NCI-H2107 treated with DMSO at 0.1 percent for 48 hours (cell line): ENCODE measurements at regions not wholly inside any gene's neighbourhood (a gene's known extent, or its start where the extent isn't known, plus 50 kb on each side); places are given as distances from the start of the nearest gene placed in this dataset.
"Not testable (repeated sequence)": the region's sequence is repeated elsewhere in the genome, so short reads cannot be mapped to it uniquely, and the experiment has no call there.

Experiments
- DNase-seq: peaks from one replicate; lab custom pipeline; 2025; ENCODE audit not compliant: unreplicated experiment; lab: John Stamatoyannopoulos, UW

- no peak for DNase-seq
These were observed 231.3 kb upstream of the SHH start for GRCh38 chr7:156043416-156044178.

- DNase-seq: no peak
These were observed 229.1 kb upstream of the SHH start for GRCh38 chr7:156041398-156041797.

- DNase-seq: no peak
These were observed 227.9 kb upstream of the SHH start for GRCh38 chr7:156039971-156040677.

- no peak for DNase-seq
These were observed 226.9 kb upstream of the SHH start for GRCh38 chr7:156039194-156039593.

GRCh38 chr7:156038345-156038744, 226.1 kb upstream of the SHH start:
- DNase-seq: no peak

GRCh38 chr7:156036153-156036552, 223.9 kb upstream of the SHH start:
- DNase-seq: no peak

- not testable (repeated sequence) for DNase-seq
These were observed 223.1 kb upstream of the SHH start for GRCh38 chr7:156035387-156035786.

GRCh38 chr7:156034397-156034796, 222.1 kb upstream of the SHH start:
- DNase-seq: no peak

- no peak for DNase-seq
These were observed 220.7 kb upstream of the SHH start for GRCh38 chr7:156032973-156033372.

GRCh38 chr7:156031679-156032478, 219.6 kb upstream of the SHH start:
- no peak for DNase-seq

GRCh38 chr7:156029460-156030007, 217.3 kb upstream of the SHH start:
- no peak for DNase-seq

- no peak for DNase-seq
These were observed 216.3 kb upstream of the SHH start for GRCh38 chr7:156028521-156028920.

- no peak for DNase-seq
These were observed 215.6 kb upstream of the SHH start for GRCh38 chr7:156027821-156028220.

- no peak for DNase-seq
These were observed 214.3 kb upstream of the SHH start for GRCh38 chr7:156026603-156027002.

GRCh38 chr7:156026076-156026600, 213.9 kb upstream of the SHH start:
- no peak for DNase-seq

- no peak for DNase-seq
These were observed 213.4 kb upstream of the SHH start for GRCh38 chr7:156025675-156026074.

GRCh38 chr7:156024201-156024600, 211.9 kb upstream of the SHH start:
- no peak for DNase-seq

- DNase-seq: no peak
These were observed 210.5 kb upstream of the SHH start for GRCh38 chr7:156022483-156023459.

- no peak for DNase-seq
These were observed 209.2 kb upstream of the SHH start for GRCh38 chr7:156021471-156021870.

GRCh38 chr7:156020566-156020965, 208.3 kb upstream of the SHH start:
- no peak for DNase-seq
